ENCODE measurements at regions not wholly inside any gene's neighbourhood (a gene's known extent, or its start where the extent isn't known, plus 50 kb on each side); places are given as distances from the start of the nearest gene placed in this dataset.
"Not testable (repeated sequence)": the region's sequence is repeated elsewhere in the genome, so short reads cannot be mapped to it uniquely, and the experiment has no call there.

DNA sequence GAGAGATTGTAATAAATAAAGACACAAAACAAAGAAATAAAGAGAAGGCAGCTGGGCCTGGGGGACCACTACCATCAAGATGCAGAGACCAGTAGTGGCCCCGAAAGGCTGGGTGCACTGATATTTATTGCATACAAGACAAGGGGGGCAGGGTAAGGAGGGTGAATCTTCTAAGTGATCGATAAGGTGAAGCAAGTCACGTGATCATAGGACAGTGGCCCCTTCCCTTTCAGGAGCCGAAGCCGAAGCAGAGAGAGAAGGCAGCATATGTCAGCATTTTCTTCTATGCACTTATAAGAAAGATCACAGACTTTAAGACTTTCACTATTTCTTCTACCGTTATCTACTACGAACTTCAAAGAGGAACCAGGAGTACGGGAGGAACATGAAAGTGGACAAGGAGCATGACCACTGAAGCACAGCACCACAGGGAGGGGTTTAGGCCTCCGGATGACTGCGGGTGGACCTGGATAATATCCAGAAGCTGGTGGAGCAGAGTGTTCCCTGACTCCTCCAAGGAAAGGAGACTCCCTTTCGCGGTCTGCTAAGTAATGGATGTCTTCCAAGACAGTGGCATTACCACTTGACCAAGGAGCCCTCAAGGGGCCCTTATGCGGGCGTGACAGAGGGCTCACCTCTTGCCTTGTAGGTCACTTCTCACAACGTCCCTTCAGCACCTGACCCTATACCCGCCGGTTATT is 126.4 kb downstream of the RBM46 start:
- not testable (repeated sequence) for H3K4me3 ChIP-seq (ENCODE audit: control insufficient read depth, low read depth, low read length); DNase-seq (ENCODE audit: low read depth)

DNA sequence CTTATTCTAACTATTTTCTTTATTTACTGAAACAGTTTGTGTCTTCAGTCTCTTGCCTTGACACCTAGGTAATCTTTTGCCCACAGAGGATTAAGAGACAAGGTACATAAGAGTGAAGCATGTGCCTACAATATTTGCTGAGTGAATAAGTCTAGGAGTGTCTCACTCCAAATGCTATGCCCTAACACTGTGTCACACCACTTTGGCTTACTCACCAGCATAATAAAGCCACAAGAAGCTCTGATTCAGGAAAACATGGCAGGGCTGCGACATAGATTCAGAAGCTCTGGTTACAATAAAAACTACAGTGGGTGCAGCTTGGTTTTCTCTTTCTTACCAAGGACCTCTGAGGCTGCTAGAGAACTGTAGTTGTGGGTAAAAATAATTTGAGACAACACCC is 127.1 kb downstream of the RBM46 start:
- TF ChIP-seq, protein P1, sequence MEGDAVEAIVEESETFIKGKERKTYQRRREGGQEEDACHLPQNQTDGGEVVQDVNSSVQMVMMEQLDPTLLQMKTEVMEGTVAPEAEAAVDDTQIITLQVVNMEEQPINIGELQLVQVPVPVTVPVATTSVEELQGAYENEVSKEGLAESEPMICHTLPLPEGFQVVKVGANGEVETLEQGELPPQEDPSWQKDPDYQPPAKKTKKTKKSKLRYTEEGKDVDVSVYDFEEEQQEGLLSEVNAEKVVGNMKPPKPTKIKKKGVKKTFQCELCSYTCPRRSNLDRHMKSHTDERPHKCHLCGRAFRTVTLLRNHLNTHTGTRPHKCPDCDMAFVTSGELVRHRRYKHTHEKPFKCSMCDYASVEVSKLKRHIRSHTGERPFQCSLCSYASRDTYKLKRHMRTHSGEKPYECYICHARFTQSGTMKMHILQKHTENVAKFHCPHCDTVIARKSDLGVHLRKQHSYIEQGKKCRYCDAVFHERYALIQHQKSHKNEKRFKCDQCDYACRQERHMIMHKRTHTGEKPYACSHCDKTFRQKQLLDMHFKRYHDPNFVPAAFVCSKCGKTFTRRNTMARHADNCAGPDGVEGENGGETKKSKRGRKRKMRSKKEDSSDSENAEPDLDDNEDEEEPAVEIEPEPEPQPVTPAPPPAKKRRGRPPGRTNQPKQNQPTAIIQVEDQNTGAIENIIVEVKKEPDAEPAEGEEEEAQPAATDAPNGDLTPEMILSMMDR (IDR thresholded peaks at IDR 0.05; ENCODE audit: control insufficient read depth, insufficient read depth, low read depth, low read length, missing control alignments) = no peak
- H3K4me3 ChIP-seq (ENCODE audit: control insufficient read depth, low read depth, low read length) = no peak overlapping the region
- DNase-seq (ENCODE audit: low read depth) = no peak

DNA sequence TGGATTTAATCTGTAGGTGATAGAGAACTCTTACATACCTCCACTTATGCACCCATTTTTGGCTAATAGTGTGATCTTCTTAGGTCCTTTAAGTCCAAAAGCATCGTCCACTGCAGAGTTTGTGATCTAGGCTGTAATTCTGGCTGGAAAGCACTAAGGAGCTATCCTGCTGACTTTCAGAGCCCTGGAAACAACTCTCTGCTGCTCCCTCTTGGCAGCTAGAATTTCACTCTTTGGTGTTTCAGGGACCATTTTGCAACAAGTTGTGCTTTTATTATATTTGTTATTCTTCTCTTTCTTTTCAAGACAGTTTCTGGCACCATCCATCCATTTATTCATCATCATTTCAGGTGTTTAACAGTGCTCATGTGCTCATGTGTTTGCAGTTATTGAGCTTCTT is 130.0 kb downstream of the RBM46 start:
- TF ChIP-seq, protein P1 (IDR thresholded peaks at IDR 0.05; ENCODE audit: control insufficient read depth, insufficient read depth, low read depth, low read length, missing control alignments) = peak; percentile 24
- H3K4me3 ChIP-seq (ENCODE audit: control insufficient read depth, low read depth, low read length) = no peak overlapping the region
- DNase-seq (ENCODE audit: low read depth) = no peak

DNA sequence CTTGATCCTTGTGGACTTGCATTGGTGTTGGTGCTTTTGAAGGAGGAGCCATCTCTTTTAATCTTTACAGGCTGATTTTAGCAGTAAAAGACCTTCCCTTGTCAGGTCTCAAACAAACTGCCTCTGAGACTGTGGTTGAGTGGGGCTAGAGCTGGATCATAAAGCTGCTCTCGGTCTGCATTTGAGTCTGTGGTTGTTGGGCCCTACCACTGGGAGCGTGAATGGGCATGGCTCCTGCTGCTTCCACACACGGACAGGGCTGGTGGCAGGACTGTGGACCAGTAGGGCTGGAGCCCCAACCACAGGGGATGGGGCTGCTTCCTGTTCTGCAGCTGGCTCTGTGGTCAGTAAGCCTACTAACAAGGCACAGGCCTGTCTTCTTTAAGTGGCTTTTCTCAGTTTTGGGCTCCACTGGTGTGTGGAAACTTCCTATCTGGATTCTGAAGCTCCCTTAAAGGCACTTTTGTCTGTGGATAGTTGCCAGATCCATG is 130.6 kb downstream of the RBM46 start:
- DNase-seq (ENCODE audit: low read depth) = no peak
- H3K4me3 ChIP-seq (ENCODE audit: control insufficient read depth, low read depth, low read length) = no peak overlapping the region
- TF ChIP-seq, protein P1 (IDR thresholded peaks at IDR 0.05; ENCODE audit: control insufficient read depth, insufficient read depth, low read depth, low read length, missing control alignments) = no peak

DNA sequence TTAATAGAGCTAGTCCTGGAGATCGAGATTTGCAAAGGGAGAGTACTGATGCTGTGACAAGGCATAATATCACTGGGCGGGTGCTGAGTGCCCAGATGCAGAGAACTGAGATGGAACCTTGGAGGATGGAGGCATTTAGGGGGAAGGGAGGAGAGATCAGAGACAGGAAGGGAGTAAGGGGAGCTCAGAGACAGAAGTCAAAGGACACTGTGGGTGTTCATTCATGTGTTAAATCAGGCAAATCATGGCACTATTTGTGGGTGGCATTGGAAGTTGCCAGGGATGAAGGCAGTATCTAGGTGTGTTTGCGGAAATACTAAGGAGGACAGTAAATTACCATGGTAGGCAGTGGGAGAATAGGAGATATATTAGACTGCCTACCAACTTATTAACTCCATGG is 135.0 kb downstream of the RBM46 start:
- DNase-seq (ENCODE audit: low read depth) = no peak
- H3K4me3 ChIP-seq (ENCODE audit: control insufficient read depth, low read depth, low read length) = no peak overlapping the region
- TF ChIP-seq, protein P1 (IDR thresholded peaks at IDR 0.05; ENCODE audit: control insufficient read depth, insufficient read depth, low read depth, low read length, missing control alignments) = no peak

DNA sequence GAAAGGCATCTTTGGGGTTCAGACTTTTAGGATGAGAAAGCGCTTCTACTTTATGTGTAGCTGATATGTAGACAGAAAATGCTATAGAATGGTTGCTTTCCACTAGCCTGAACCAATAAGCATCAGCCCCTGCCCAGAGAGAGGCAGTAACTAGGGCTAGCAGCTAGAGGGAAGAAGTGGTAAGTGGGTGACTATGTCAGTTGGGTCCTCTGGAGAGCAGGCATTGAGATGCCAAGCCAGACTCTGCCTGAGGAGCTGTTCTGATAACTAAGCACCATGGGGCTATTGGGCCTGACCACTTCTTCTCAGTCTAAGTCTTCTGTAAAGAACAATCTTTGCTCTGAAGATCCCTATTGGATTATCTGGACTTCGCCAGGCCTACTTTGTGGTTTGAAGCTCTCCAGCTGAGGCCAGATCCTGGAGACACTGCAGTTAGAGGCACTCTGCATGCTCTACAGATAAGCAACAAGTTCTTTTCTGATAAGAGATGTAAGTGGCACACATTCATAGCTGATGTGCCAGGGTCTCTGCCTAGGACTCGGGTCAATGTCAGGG is 146.1 kb downstream of the RBM46 start:
- DNase-seq (ENCODE audit: low read depth) = no peak
- TF ChIP-seq, protein P1 (IDR thresholded peaks at IDR 0.05; ENCODE audit: control insufficient read depth, insufficient read depth, low read depth, low read length, missing control alignments) = no peak
- no peak overlapping the region for H3K4me3 ChIP-seq (ENCODE audit: control insufficient read depth, low read depth, low read length)

DNA sequence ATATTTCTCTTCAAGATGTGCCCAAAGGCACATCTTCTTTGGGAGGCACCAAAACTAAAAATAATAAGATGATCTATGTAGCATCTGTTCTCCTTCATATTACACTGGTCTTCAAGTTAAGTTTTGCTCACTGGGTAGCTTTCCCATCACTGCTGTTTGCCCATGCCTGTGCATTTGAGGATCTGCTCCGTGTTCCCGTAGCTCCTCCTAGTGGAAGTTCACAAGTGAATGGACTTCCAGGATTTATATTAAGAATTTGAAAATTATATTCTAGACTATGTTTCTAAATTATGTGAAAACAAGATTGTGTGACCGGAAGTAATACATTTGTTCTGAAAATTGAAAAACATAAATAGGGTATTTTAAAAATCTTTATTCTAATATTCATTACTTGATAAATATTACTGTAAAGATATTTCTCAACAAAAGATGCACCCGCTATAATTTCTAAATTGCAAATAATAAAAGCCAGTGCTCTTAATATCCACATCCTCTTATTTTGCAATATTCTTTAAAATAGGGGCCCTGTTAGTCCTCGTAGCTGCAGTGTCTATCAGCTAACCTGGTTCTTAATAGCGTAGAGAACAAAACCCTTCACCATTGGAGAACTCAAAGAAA is 147.7 kb downstream of the RBM46 start:
- peak; percentile 29 for DNase-seq (ENCODE audit: low read depth)
- TF ChIP-seq, protein P1 (IDR thresholded peaks at IDR 0.05; ENCODE audit: control insufficient read depth, insufficient read depth, low read depth, low read length, missing control alignments) = peak; percentile 66

More for the DNA sequence above, 147.7 kb downstream of the RBM46 start:
- no peak overlapping the region for H3K4me3 ChIP-seq (ENCODE audit: control insufficient read depth, low read depth, low read length)

Measured in AG09309 (cell line).